ENCODE measurements at regions not wholly inside any gene's neighbourhood (a gene's known extent, or its start where the extent isn't known, plus 50 kb on each side); places are given as distances from the start of the nearest gene placed in this dataset.

GRCh38 chr10:14456870-14457266 lies 126.1 kb upstream of the FRMD4A start:
- intact Hi-C loops (cut with DNase I; ENCODE audit: low total_unique reads), result no loop called here
- WGBS, 5 donors, result 82 to 95% (median 88%) methylated on average over 2 of the region's 2 CpGs
- no peak overlapping the region for H3K4me3 ChIP-seq

GRCh38 chr10:14456218-14456869 lies 125.6 kb upstream of the FRMD4A start:
- 56 to 90% (median 73%) methylated on average over 6 of the region's 6 CpGs for WGBS, 5 donors
- intact Hi-C loops (cut with DNase I; ENCODE audit: low total_unique reads), result no loop called here
- no peaks in the 10 kb centered on the region for H3K27me3 ChIP-seq (replicated peaks in 1 of 7)
- H3K4me3 ChIP-seq, result no peak overlapping the region
- TF ChIP-seq POLR2A (IDR thresholded peaks at IDR 0.05), result no peak
- TF ChIP-seq POLR2AphosphoS5 (IDR thresholded peaks at IDR 0.05), result no peak
- TF ChIP-seq, protein P1, sequence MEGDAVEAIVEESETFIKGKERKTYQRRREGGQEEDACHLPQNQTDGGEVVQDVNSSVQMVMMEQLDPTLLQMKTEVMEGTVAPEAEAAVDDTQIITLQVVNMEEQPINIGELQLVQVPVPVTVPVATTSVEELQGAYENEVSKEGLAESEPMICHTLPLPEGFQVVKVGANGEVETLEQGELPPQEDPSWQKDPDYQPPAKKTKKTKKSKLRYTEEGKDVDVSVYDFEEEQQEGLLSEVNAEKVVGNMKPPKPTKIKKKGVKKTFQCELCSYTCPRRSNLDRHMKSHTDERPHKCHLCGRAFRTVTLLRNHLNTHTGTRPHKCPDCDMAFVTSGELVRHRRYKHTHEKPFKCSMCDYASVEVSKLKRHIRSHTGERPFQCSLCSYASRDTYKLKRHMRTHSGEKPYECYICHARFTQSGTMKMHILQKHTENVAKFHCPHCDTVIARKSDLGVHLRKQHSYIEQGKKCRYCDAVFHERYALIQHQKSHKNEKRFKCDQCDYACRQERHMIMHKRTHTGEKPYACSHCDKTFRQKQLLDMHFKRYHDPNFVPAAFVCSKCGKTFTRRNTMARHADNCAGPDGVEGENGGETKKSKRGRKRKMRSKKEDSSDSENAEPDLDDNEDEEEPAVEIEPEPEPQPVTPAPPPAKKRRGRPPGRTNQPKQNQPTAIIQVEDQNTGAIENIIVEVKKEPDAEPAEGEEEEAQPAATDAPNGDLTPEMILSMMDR (IDR thresholded peaks at IDR 0.05 in 8 of 11, conservative IDR thresholded peaks at IDR 0.05 in 3 of 11), result no peak
- H3K4me1 ChIP-seq, result no peaks in the 10 kb centered on the region
- peaks cover 0 to 3% (median 0%) of the 10 kb centered on the region in 8 donors for H3K9me3 ChIP-seq
- H3K36me3 ChIP-seq, result no peaks in the 10 kb centered on the region
- DNase-seq, result no peak
- H3K27ac ChIP-seq, result no peak overlapping the region

More at GRCh38 chr10:14456870-14457266, 126.1 kb upstream of the FRMD4A start:
- H3K27me3 ChIP-seq (replicated peaks in 1 of 7), result no peaks in the 10 kb centered on the region
- H3K27ac ChIP-seq, result no peak overlapping the region
- TF ChIP-seq, protein P1 (IDR thresholded peaks at IDR 0.05 in 8 of 11, conservative IDR thresholded peaks at IDR 0.05 in 3 of 11), result no peak
- no peak for TF ChIP-seq POLR2AphosphoS5 (IDR thresholded peaks at IDR 0.05)
- no peak for TF ChIP-seq POLR2A (IDR thresholded peaks at IDR 0.05)
- peaks cover 0 to 3% (median 0%) of the 10 kb centered on the region in 8 donors for H3K9me3 ChIP-seq
- no peaks in the 10 kb centered on the region for H3K4me1 ChIP-seq
- no peaks in the 10 kb centered on the region for H3K36me3 ChIP-seq
- no peak for DNase-seq

DNA sequence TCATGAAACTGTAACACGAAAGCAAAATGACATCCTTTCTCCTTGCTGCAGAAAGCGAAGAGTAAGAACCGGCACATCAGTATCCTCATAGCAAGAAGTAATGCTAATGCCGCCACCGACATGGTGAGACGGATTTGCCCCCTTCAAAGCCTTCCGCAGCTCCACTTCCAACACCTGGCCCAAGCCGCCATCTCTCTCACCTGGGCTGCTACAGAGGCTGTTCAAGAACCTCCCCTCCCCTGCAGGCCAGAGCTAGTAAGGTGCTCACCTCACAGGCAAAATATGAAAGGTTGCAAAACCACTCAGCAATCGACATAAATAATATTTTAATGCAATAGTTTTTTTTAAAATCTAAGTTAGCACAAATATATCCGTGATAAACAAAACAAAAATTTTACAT lies 123.9 kb upstream of the FRMD4A start:
- WGBS, 5 donors, result 89 to 97% (median 93%) methylated on average over 10 of the region's 10 CpGs
- intact Hi-C loops (cut with DNase I; ENCODE audit: low total_unique reads), result no loop called here

GRCh38 chr10:14454206-14454605 lies 123.5 kb upstream of the FRMD4A start:
- Histone ChIP-seq H3K27me3 (replicated peaks in 1 of 7) (no peaks in the 10 kb centered on the region), H3K4me1 (peaks cover 0 to 8% (median 3%) of the 10 kb centered on the region in 6 donors), H3K9me3 (peaks cover 0 to 3% (median 0%) of the 10 kb centered on the region in 8 donors), H3K4me3 (no peak overlapping the region), H3K27ac (no peak overlapping the region), H3K36me3 (no peaks in the 10 kb centered on the region)
- WGBS, 5 donors, result 91 to 96% (median 95%) methylated on average over 12 of the region's 12 CpGs
- DNase-seq, result no peak
- TF ChIP-seq, protein P1 (IDR thresholded peaks at IDR 0.05 in 8 of 11, conservative IDR thresholded peaks at IDR 0.05 in 3 of 11), result no peak
- TF ChIP-seq POLR2A (IDR thresholded peaks at IDR 0.05), result no peak
- no peak for TF ChIP-seq POLR2AphosphoS5 (IDR thresholded peaks at IDR 0.05)
- intact Hi-C loops (cut with DNase I; ENCODE audit: low total_unique reads), result no loop called here

More for the DNA sequence above, 123.9 kb upstream of the FRMD4A start:
- peaks cover 0 to 4% (median 1%) of the 10 kb centered on the region in 6 donors for H3K4me1 ChIP-seq
- no peaks in the 10 kb centered on the region for H3K36me3 ChIP-seq
- no peak overlapping the region for H3K4me3 ChIP-seq
- TF ChIP-seq, protein P1 (IDR thresholded peaks at IDR 0.05 in 8 of 11, conservative IDR thresholded peaks at IDR 0.05 in 3 of 11), result no peak
- TF ChIP-seq POLR2A (IDR thresholded peaks at IDR 0.05), result no peak
- no peak for TF ChIP-seq POLR2AphosphoS5 (IDR thresholded peaks at IDR 0.05)
- no peaks in the 10 kb centered on the region for H3K27me3 ChIP-seq (replicated peaks in 1 of 7)
- peaks cover 0 to 3% (median 0%) of the 10 kb centered on the region in 8 donors for H3K9me3 ChIP-seq
- no peak overlapping the region for H3K27ac ChIP-seq
- no peak for DNase-seq
